Transverse colon (tissue), 4 donors: ENCODE measurements at regions not wholly inside any gene's neighbourhood (a gene's known extent, or its start where the extent isn't known, plus 50 kb on each side); places are given as distances from the start of the nearest gene placed in this dataset.

Experiments used
- DNase-seq: peaks from one replicate; pipeline ENCODE4 v3.0.0-alpha.2; 2019
- H3K27ac ChIP-seq, 4 donors: fragments of 200-600 bp; sonication (generic); 2 replicates each; pipeline ENCODE4 v1.5.1; 2016 to 2018; ENCODE audit warnings: inconsistent platforms in 4 of 4
- H3K27me3 ChIP-seq: fragments of 200-600 bp; sonication (generic); 2 replicates; pipeline ENCODE4 v1.5.1; 2017; ENCODE audit warnings: inconsistent platforms
- H3K36me3 ChIP-seq, 4 donors: fragments of 200-600 bp; sonication (generic); 2 replicates each; pipeline ENCODE4 v1.5.1; 2017 to 2019; ENCODE audit warnings: inconsistent platforms in 4 of 4
- H3K4me1 ChIP-seq, 4 donors: fragments of 200-600 bp; sonication (generic); 2 replicates each; pipeline ENCODE4 v1.5.1; 2017 to 2020; ENCODE audit warnings: inconsistent platforms in 4 of 4
- H3K4me3 ChIP-seq, 4 donors: fragments of 200-600 bp; sonication (generic); 1 replicate in 1 of 4; 2 replicates in 3 of 4; pipeline versions ENCODE4 v1.5.1 to v1.6.1; 2017 to 2019; ENCODE audit warnings: inconsistent platforms in 4 of 4
- H3K9me3 ChIP-seq, 2 donors: fragments of 200-600 bp; sonication (generic); 2 replicates each; pipeline ENCODE4 v1.5.1; 2017 to 2019; ENCODE audit warnings: inconsistent platforms in 2 of 2
- EP300 ChIP-seq: sonication (generic); formaldehyde crosslinking; IDR thresholded peaks from one replicate; pipeline ENCODE4 v1.6.1; 2017; ENCODE audit warnings: antibody characterized with exemption, low read depth
- POLR2A ChIP-seq: fragments of 450-650 bp; IDR thresholded peaks from one replicate; pipeline ENCODE4 v1.6.1; 2016; ENCODE audit warnings: antibody characterized with exemption, mild to moderate bottlenecking, moderate library complexity
- POLR2AphosphoS5 ChIP-seq, 3 donors: sonication (generic); formaldehyde crosslinking; IDR thresholded peaks; one replicate each; pipeline ENCODE4 v1.6.1; 2016; ENCODE audit warnings: antibody characterized with exemption in 3 of 3
- WGBS, 2 donors: methylation state at CpG; one replicate each; pipeline ENCODE4 v1.1.5; 2018; ENCODE audit warnings: low coverage in 1 of 2; 5-methylcytosine and 5-hydroxymethylcytosine counted together
- in situ Hi-C, 4 donors: fragments of 200-750 bp; cut with MboI; loops; one replicate each; pipeline versions ENCODE4 v1.15.0 to v1.15.1; 2017; ENCODE audit warnings: low sequenced_read_pairs in 3 of 4, low pct_ligation_motif_present in 1 of 4, low pct_unique_long_range_greater_than_20kb in 1 of 4
- intact Hi-C: fragments of 100-400 bp; cut with DNase I; formaldehyde crosslinking; loops from one replicate; pipeline ENCODE4 v1.15.1; 2023; ENCODE audit warnings: low total_unique reads
- TF ChIP-seq, protein P1 (sequence below), 5 experiments: fragments of 200-600 bp in 3 of 5; fragments of 450-650 bp in 2 of 5; sonication (generic) in 3 of 5; IDR thresholded peaks; 1 replicate in 2 of 5; 2 replicates in 3 of 5; pipeline ENCODE4 v1.5.1; 2016 to 2017; ENCODE audit warnings: antibody characterized with exemption in 5 of 5, inconsistent platforms in 3 of 5, mild to moderate bottlenecking in 2 of 5, moderate library complexity in 1 of 5

DNA sequence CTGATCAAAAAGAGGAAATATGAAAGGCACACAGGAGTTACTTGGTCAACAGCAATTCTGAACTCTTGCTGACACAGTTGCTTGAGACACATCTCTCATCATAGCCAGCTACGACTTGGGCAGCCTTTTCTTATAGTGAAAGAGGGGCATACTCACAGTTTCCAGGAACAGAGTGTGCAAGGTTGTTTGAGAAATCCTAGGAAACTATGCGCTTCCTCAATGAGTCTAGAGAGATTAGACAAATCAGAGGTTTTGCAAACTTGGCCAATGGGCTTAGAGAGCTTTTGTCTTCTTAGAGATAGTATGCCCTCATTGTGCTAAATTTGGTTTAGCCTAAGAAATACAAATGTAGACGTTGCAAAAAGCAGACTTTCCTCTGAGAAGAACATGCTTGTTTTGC lies 370.4 kb downstream of the HGF start:
- WGBS, 2 donors: 59 to 82% methylated on average over 3 of the region's 3 CpGs
- in situ Hi-C loops (no loop called here), intact Hi-C loops (no loop called here)
- H3K9me3 ChIP-seq: no peaks in the 10 kb centered on the region
- DNase-seq: no peak
- H3K36me3 ChIP-seq: no peaks in the 10 kb centered on the region
- peaks cover 0 to 6% (median 0%) of the 10 kb centered on the region in 4 donors for H3K4me1 ChIP-seq
- H3K27ac ChIP-seq: no peak overlapping the region
- no peak overlapping the region for H3K4me3 ChIP-seq
- H3K27me3 ChIP-seq: no peaks in the 10 kb centered on the region
- TF ChIP-seq, protein P1, sequence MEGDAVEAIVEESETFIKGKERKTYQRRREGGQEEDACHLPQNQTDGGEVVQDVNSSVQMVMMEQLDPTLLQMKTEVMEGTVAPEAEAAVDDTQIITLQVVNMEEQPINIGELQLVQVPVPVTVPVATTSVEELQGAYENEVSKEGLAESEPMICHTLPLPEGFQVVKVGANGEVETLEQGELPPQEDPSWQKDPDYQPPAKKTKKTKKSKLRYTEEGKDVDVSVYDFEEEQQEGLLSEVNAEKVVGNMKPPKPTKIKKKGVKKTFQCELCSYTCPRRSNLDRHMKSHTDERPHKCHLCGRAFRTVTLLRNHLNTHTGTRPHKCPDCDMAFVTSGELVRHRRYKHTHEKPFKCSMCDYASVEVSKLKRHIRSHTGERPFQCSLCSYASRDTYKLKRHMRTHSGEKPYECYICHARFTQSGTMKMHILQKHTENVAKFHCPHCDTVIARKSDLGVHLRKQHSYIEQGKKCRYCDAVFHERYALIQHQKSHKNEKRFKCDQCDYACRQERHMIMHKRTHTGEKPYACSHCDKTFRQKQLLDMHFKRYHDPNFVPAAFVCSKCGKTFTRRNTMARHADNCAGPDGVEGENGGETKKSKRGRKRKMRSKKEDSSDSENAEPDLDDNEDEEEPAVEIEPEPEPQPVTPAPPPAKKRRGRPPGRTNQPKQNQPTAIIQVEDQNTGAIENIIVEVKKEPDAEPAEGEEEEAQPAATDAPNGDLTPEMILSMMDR (IDR thresholded peaks at IDR 0.05): no peak
- TF ChIP-seq POLR2AphosphoS5 (IDR thresholded peaks at IDR 0.05) (no peak), POLR2A (no peak), EP300 (no peak)

DNA sequence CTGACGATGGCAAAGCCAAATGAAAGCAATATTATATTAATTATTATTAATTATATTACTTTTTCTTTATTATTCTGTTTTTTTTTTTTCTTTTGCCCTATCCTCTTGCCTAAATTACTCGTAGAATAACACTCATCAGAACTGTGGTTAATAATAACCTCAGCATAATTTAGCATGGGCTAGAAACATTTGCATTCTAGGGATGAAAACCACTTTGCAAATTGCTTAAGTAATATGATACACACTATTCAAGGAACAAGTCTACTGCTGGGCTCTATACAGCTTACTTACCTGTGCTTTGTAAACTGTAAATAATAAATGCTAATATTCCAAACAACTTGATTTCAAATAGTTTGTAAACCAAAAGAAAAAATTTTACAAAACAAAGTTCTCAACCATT lies 375.8 kb downstream of the HGF start:
- H3K4me1 ChIP-seq: no peaks in the 10 kb centered on the region
- H3K27ac ChIP-seq: no peak overlapping the region
- in situ Hi-C loops (no loop called here), intact Hi-C loops (no loop called here)
- no peak for TF ChIP-seq POLR2AphosphoS5 (IDR thresholded peaks at IDR 0.05)
- TF ChIP-seq EP300: no peak
- TF ChIP-seq, protein P1 (IDR thresholded peaks at IDR 0.05): no peak
- no peak for TF ChIP-seq POLR2A
- H3K27me3 ChIP-seq: no peaks in the 10 kb centered on the region
- no peak overlapping the region for H3K4me3 ChIP-seq
- no peaks in the 10 kb centered on the region for H3K9me3 ChIP-seq
- no peaks in the 10 kb centered on the region for H3K36me3 ChIP-seq
- 71 to 73% methylated on average over 2 of the region's 2 CpGs for WGBS, 2 donors
- DNase-seq: no peak

DNA sequence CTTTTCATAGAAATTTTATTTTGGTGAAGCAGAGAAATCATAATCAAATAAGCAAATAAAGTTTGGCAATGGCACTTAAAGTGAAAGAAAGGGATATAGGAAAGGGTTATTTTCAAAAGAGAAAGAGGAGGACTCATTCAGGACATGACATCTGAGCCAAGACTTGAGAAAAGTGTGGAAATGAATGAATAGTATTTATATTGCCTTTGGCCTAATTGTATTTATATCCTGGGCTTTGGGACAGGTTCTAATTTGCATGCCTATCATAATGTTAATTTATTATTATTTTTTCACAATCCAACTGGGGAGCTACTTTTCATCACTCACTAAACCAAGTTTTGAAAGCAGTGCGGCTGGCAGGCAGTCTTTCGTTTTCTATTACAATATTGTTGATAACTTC lies 376.8 kb downstream of the HGF start:
- 77 to 86% methylated on average over 2 of the region's 2 CpGs for WGBS, 2 donors

DNA sequence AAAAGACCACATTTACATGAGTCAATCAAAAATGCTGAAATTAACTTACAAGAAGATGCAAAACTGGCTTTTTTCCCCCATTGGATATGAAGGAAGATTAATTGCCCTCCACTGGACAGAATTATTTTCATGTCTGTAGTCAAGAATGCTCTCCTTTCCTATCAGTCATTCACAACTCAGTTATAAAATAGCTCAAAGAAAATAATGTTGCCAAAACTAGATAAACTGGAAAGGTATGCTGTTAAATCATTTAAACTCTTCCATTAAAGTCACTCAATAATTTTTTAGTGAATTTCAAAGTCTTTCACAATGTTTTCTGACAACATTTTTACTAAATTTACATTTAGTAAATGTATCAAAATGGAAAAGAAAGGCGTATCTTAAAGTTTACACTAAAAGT lies 384.5 kb downstream of the HGF start:
- in situ Hi-C loops: no loop called here
- no peaks in the 10 kb centered on the region for H3K9me3 ChIP-seq
- no peak overlapping the region for H3K4me3 ChIP-seq
- 81 to 93% methylated on average over 1 of the region's 1 CpG for WGBS, 2 donors
- H3K27me3 ChIP-seq: no peaks in the 10 kb centered on the region
- H3K27ac ChIP-seq: no peak overlapping the region
- intact Hi-C loops: no loop called here
- no peak for DNase-seq
- no peaks in the 10 kb centered on the region for H3K4me1 ChIP-seq
- no peaks in the 10 kb centered on the region for H3K36me3 ChIP-seq
- TF ChIP-seq POLR2AphosphoS5 (IDR thresholded peaks at IDR 0.05) (no peak), POLR2A (no peak), EP300 (no peak)
- TF ChIP-seq, protein P1 (IDR thresholded peaks at IDR 0.05): no peak

More for the DNA sequence above, 376.8 kb downstream of the HGF start:
- no peak overlapping the region for H3K4me3 ChIP-seq
- no peaks in the 10 kb centered on the region for H3K4me1 ChIP-seq
- no peak overlapping the region for H3K27ac ChIP-seq
- no peaks in the 10 kb centered on the region for H3K27me3 ChIP-seq
- intact Hi-C loops: no loop called here
- DNase-seq: no peak
- no peaks in the 10 kb centered on the region for H3K9me3 ChIP-seq
- no peaks in the 10 kb centered on the region for H3K36me3 ChIP-seq
- in situ Hi-C loops: no loop called here
- TF ChIP-seq EP300: no peak
- TF ChIP-seq, protein P1 (IDR thresholded peaks at IDR 0.05): no peak
- TF ChIP-seq POLR2A: no peak
- TF ChIP-seq POLR2AphosphoS5 (IDR thresholded peaks at IDR 0.05): no peak
